Body of pancreas (tissue), 4 donors: ENCODE measurements at regions not wholly inside any gene's neighbourhood (a gene's known extent, or its start where the extent isn't known, plus 50 kb on each side); places are given as distances from the start of the nearest gene placed in this dataset.

Experiments
- ATAC-seq: fragments of 150-250 bp; one replicate; pipeline ENCODE4 v1.9.1; 2016
- DNase-seq, 4 donors: peaks; one replicate each; pipeline ENCODE4 v3.0.0-alpha.2; 2019
- H3K27ac ChIP-seq, 4 donors: fragments of 200-600 bp; sonication (generic); 1 replicate in 3 of 4; 2 replicates in 1 of 4; pipeline versions ENCODE4 v1.5.1 to v1.6.1; 2016 to 2019; ENCODE audit warnings: mild to moderate bottlenecking in 1 of 4, mixed read lengths in 1 of 4, moderate library complexity in 1 of 4
- H3K27me3 ChIP-seq, 2 donors: fragments of 200-600 bp; sonication (generic); one replicate each; pipeline ENCODE4 v1.6.0; 2016; ENCODE audit warnings: mild to moderate bottlenecking in 1 of 2
- H3K36me3 ChIP-seq, 2 donors: fragments of 200-600 bp; sonication (generic); replicated peaks in 1 of 2; 2 replicates each; pipeline ENCODE4 v1.5.1; 2016; ENCODE audit warnings: low read depth in 2 of 2; ENCODE audit not compliant: insufficient read depth in 1 of 2
- H3K4me1 ChIP-seq: fragments of 200-600 bp; sonication (generic); one replicate; pipeline ENCODE4 v1.6.0; 2016
- H3K4me3 ChIP-seq, 2 donors: fragments of 200-600 bp; sonication (generic); 1 replicate in 1 of 2; 2 replicates in 1 of 2; pipeline ENCODE4 v1.5.1; 2016 to 2019
- H3K9me3 ChIP-seq, 3 donors: fragments of 200-600 bp; sonication (generic); 1 replicate in 2 of 3; 2 replicates in 1 of 3; pipeline ENCODE4 v1.5.1; 2016
- POLR2A ChIP-seq, 3 donors: fragments of 450-650 bp; IDR thresholded peaks; one replicate each; pipeline ENCODE4 v1.6.1; 2016; ENCODE audit warnings: antibody characterized with exemption in 3 of 3, mild to moderate bottlenecking in 2 of 3
- WGBS, 2 donors: methylation state at CpG; one replicate each; pipeline ENCODE4 v1.1.5; 2017; 5-methylcytosine and 5-hydroxymethylcytosine counted together
- intact Hi-C: fragments of 100-400 bp; cut with DNase I; formaldehyde crosslinking; loops from one replicate; pipeline ENCODE4 v1.15.1; 2023
- TF ChIP-seq, protein P1 (sequence below), 7 experiments: fragments of 450-650 bp in 4 of 7; fragments of 200-600 bp in 3 of 7; sonication (generic) in 3 of 7; IDR thresholded peaks; one replicate each; pipeline ENCODE4 v1.5.1; 2016 to 2019; ENCODE audit warnings: antibody characterized with exemption in 7 of 7

DNA sequence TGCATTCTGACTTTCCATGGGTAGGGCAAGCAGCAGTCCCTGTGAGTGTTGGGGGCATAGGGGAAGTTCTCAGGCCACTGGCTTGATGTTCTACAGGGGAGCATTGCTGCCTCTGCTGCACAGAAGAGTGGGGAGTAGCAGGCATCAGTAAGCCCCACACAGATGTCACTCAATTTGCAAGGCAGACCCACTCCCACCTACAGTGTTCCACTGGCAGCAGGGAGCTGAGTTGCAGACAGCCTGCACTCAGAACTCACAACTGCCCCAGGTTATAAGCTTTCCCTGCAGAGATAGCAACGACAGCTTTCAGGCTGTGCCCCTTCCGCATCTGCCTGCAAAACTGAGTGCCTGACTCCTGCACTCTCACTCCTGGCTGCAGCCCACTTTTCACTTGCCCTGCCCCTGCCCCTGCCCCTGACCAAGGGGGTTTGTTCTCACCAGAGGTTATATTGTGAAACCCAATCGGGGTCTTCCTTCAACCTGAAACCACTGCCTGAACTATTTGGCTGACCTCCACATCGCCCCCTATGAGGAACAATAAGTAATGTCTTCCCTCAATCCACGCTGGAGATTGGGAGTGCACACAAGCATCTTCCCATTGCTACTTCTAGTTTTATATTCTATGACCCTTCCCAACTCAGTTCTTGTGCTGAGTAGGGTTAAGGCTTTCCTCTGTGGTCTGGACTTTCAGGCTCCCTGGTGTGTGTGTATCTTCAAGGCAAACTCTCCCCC, 227.4 kb upstream of the CXorf51B start:
- no peak overlapping the region for H3K4me3 ChIP-seq
- intact Hi-C loops, result no loop called here
- no peak for TF ChIP-seq POLR2A (IDR thresholded peaks at IDR 0.05)
- TF ChIP-seq, protein P1, sequence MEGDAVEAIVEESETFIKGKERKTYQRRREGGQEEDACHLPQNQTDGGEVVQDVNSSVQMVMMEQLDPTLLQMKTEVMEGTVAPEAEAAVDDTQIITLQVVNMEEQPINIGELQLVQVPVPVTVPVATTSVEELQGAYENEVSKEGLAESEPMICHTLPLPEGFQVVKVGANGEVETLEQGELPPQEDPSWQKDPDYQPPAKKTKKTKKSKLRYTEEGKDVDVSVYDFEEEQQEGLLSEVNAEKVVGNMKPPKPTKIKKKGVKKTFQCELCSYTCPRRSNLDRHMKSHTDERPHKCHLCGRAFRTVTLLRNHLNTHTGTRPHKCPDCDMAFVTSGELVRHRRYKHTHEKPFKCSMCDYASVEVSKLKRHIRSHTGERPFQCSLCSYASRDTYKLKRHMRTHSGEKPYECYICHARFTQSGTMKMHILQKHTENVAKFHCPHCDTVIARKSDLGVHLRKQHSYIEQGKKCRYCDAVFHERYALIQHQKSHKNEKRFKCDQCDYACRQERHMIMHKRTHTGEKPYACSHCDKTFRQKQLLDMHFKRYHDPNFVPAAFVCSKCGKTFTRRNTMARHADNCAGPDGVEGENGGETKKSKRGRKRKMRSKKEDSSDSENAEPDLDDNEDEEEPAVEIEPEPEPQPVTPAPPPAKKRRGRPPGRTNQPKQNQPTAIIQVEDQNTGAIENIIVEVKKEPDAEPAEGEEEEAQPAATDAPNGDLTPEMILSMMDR (IDR thresholded peaks at IDR 0.05), result no peak
- H3K9me3 ChIP-seq, result no peaks in the 10 kb centered on the region
- 50 to 58% methylated on average over 4 of the region's 5 CpGs for WGBS, 2 donors
- no peaks in the 10 kb centered on the region for H3K36me3 ChIP-seq
- H3K27ac ChIP-seq, result no peak overlapping the region
- ATAC-seq (no peak), DNase-seq (no peak)
- H3K4me1 ChIP-seq, result no peaks in the 10 kb centered on the region
- H3K27me3 ChIP-seq, result no peaks in the 10 kb centered on the region

DNA sequence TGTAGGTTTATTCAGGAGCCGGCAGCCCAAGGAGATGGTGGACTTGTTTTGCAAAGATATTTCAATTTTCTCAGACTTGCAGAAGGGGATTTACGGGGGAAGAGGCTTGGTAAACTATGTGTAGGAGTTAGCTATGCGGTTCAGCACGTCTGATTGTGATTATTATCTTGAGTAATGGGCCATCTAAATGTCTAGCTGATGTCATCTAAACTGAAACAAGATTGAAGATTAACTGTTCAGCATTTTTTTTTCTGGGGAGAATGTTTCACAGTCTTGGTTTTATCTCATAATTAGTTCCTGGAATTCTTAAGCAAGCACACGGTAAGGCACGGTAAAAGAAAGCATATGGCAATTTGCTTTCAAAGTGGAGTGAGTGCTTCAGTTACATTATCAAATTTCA, 207.3 kb upstream of the CXorf51B start:
- 8 to 12% methylated on average over 6 of the region's 6 CpGs for WGBS, 2 donors
- no peak overlapping the region for H3K27ac ChIP-seq
- intact Hi-C loops, result no loop called here
- no peak for DNase-seq
- H3K36me3 ChIP-seq, result no peaks in the 10 kb centered on the region
- H3K9me3 ChIP-seq, result no peaks in the 10 kb centered on the region
- H3K27me3 ChIP-seq, result no peaks in the 10 kb centered on the region
- no peaks in the 10 kb centered on the region for H3K4me1 ChIP-seq
- H3K4me3 ChIP-seq, result no peak overlapping the region
- ATAC-seq, result no peak
- no peak for TF ChIP-seq POLR2A (IDR thresholded peaks at IDR 0.05)
- TF ChIP-seq, protein P1 (IDR thresholded peaks at IDR 0.05), result no peak

DNA sequence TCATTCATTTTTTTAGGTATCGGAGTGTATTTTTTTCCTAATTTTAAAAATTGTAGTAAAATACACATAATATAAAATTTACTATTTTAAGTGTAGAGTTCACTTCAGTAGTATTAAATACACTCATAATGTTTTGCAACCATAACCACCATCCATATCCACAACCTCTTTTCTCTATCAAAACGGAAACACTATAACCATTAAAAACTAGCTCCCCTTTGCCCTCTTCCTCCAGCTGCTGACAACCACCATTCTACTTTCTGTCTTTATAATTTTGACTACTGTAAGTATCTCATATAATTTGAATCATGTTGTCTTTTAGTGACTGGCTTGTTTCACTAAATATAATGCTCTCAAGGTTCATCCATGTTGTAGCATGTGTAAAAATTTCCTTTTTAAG, 205.4 kb upstream of the CXorf51B start:
- DNase-seq, result no peak
- no peaks in the 10 kb centered on the region for H3K9me3 ChIP-seq
- TF ChIP-seq, protein P1 (IDR thresholded peaks at IDR 0.05), result no peak
- no peak for TF ChIP-seq POLR2A (IDR thresholded peaks at IDR 0.05)
- H3K4me1 ChIP-seq, result no peaks in the 10 kb centered on the region
- H3K36me3 ChIP-seq, result no peaks in the 10 kb centered on the region
- 73 to 92% methylated on average over 1 to 2 of the region's 2 CpGs for WGBS, 2 donors
- no peak for ATAC-seq
- H3K27me3 ChIP-seq, result no peaks in the 10 kb centered on the region
- H3K27ac ChIP-seq, result no peak overlapping the region
- intact Hi-C loops, result no loop called here
- H3K4me3 ChIP-seq, result no peak overlapping the region

DNA sequence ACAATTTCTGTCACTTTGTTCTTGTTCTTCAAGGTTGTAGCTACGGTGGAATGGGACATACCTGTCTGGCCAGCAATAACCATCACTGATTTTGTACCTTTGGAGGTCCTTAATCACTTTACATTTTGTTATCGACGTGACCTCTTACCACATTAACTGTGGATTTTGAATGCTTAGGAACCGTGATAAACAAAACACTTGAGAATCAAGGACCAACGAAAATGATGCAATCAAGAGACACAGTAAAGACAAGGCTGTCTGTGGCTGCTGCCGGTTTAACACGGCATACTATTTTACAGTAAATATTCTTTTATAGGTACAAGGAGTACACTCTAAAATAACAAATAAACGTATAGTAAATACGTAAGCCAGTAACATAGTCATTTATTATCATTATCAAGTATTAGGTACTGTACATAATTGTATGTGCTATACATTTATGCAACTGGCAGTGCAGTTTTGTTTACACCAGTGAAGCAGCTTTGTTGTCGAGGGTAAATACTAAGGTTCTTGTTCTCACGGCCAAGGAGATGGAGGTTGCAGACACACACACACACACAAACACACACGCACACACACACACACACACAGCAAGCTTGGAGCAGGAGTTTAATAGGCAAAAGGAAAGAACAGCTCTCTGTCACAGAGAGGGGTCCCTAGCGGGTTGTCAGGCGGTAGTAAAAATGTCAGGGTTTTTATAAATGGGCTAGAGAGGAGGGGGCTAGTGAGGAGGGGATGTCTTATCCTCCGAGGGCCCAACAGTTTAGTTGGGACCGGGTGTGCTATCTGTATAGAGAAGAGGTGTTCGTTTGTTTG, 194.7 kb upstream of the CXorf51B start:
- ATAC-seq (no peak), DNase-seq (no peak)
- TF ChIP-seq, protein P1 (IDR thresholded peaks at IDR 0.05), result no peak
- TF ChIP-seq POLR2A (IDR thresholded peaks at IDR 0.05), result no peak
- peak overlapping the region in 3 of 4 donors; percentile 21 to 40 (median 33) for H3K27ac ChIP-seq
- no peaks in the 10 kb centered on the region for H3K4me1 ChIP-seq
- H3K9me3 ChIP-seq, result no peaks in the 10 kb centered on the region
- intact Hi-C loops, result no loop called here
- 22 to 27% methylated on average over 17 of the region's 17 CpGs for WGBS, 2 donors
- H3K27me3 ChIP-seq, result no peaks in the 10 kb centered on the region
- H3K36me3 ChIP-seq, result no peaks in the 10 kb centered on the region
- H3K4me3 ChIP-seq, result no peak overlapping the region
